NCI-H128 (cell line): ENCODE measurements at regions not wholly inside any gene's neighbourhood (a gene's known extent, or its start where the extent isn't known, plus 50 kb on each side); places are given as distances from the start of the nearest gene placed in this dataset.

Source experiments
- DNase-seq: peaks from one replicate; lab custom pipeline; 2025; ENCODE audit not compliant: unreplicated experiment; lab: John Stamatoyannopoulos, UW

DNA sequence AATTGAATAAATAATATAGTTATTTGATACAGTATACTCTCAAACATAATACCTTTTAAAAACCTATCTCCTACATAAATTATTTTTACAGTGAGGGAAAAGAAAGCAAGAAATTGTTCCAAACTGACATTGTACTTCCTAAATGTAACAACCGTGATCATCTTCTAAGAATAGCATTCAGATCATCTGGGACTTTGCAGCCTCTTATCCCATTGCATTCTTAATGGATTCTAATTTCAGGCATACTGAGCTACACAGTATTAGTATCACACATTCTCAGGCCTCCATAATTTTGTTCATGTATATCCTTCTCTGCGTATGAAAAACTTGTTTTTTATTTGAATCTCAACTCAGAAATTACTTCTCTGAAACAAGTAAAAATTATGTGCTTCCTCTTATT is 1134.7 kb upstream of the CDH2 start:
- DNase-seq = no peak

DNA sequence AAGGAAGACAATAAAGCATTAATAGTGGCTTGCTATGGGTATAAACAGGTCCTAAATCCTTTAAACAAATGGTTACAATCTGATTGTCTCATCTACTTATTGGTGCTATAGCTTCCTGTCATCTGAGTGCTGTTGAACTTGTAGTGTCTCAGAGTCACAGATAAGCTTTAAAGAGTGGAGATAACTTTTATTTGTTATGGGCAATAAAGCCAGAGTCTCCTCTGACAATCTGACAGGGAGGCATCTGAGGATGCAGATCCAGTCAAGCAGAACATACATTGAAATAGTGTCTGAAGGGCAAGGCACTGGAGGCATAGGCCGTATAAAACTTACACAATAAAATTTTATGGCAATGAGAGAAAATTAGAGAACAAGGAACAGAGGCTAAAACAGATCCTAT is 1132.4 kb upstream of the CDH2 start:
- DNase-seq = no peak

DNA sequence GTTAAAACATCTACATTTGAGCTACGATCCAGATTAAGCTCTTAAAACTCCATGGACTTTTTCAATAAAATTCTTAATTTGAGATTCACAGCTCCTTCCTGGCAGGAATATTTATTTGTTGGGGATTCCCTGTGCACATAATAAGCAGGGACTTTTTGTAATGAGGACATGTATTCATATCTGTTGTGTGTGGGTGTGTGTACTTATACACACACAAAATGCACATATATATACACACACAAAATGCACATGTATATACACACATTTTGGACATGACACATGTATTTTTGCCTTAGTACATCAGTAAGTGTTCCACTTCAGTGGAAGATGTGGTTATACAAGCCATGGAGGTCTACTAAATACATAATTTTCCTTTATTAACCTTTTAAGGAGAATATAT is 1131.1 kb upstream of the CDH2 start:
- DNase-seq = no peak

DNA sequence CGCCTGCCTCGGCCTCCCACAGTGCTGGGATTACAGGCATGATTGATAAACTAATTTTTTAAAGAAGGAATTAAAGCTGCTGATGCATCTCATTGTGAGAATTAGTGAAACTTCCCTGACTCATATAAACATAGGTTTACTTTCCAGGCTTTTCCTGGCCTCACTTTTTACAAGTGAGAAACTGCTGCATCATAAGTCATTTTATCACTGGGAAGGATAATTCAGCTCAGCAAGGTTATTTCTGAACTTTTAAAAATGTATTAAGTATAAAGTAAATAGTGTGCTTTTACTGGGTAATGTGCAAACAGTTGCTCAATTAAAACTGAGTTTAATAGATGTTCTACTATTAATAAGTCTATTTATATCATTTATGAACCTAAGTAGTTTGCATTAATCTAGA is 1130.3 kb upstream of the CDH2 start:
- no peak for DNase-seq

DNA sequence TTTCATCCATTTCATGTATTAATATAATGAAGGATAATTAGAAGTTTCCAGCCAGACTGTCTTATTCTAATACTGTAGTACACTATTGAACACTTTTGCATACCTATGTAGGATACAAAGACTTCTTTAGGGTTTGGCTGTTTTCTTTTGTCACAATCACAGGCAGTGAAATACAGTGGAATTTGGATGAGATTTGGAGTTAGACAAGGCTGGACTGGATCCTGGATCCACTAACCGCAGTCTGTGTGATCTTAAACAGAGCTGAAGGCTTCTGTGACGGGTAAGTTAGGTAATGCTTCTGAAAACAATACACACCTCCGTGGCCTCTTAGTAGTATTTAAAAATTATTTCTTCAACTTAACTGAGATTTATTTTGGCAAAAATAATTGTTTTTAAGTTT is 1128.6 kb upstream of the CDH2 start:
- no peak for DNase-seq

DNA sequence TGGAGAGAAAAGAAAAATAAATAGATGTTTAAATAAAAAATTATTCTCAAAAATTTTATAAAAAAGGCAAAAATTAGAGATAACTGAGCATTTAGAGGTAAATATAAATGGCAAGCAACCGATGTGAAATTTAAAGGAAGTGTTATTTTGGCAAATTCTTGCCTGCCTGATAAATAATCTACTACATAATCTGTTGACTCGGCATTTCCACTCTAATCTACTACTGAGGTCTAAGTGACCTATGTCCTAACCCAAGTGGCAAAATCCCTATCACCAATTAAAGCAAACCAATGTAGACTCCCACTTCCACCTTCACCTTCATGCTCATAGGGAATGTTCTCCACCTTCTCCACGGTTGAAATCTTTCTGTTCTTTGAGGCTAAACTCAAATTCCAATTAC is 1124.1 kb upstream of the CDH2 start:
- DNase-seq = no peak

DNA sequence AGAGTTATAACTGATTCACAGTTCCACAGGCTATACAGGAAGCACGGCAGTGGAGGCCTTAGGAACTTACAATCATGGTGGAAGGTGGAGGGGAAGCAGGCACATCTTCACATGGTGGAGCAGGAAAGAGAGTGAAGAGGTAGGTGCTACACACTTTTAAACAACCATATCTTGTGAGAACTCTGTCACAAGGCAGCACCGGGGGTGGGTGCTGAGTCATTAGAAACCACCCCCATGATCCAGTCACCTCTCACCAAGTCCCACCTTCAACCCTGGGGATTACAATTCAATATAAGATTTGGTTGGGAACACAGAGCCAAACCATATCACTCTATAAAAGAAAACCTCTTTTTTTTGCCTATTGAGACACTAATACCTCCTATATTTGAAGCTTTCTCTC is 1108.5 kb upstream of the CDH2 start:
- DNase-seq = no peak

DNA sequence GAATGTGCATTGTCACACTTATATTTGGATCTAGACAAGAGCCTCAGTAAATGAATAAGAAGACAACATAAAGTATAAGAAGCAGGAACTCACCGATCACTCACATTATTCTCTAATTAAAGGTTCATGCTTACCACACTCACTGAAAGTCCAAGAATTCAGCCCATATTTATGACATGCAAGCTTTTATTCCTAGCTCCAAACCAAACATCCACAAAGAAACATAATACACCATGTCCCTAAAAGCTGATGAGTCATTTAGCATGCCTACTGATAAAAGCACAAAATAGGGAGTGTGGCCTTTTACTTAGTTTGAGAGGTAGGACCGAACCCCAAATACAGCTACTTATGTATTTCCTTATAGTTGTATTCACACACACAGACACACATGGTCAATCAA is 1094.6 kb upstream of the CDH2 start:
- DNase-seq = no peak

DNA sequence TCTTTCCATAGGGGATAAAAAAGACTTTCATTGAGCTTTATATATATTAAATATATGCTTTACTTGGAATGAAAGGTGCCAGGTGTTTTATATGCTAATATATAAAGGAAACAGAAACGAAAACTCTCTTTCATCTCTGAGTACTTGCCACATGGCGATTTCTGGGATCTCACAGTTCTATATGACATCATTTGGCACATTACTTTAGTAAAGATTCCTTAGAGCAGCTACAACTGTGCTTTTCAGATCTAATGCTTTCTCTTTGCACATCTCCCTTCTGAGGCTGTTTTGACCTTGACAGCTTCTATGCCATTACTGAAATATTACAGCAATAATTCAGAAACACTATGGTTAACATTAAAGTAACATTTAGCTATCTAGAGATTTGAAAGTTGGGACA is 1082.9 kb upstream of the CDH2 start:
- no peak for DNase-seq

DNA sequence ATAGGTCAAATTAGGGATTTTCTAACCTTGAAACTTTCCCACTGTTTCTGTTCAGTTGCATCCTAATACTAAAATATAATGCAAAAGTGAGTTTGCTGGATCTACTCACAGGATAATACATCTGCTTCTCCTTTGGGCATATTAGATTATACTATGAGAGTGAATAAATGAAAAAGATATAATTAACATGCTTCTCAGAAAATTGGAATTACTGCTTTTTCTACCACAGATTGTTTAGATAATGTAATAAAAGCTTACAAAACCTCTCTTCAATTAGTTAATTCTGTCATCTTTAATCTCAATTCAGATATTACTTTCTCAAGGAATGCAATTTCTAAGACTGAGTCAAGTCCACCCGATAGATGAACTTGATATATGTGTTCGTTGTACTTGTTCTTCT is 1077.2 kb upstream of the CDH2 start:
- no peak for DNase-seq

DNA sequence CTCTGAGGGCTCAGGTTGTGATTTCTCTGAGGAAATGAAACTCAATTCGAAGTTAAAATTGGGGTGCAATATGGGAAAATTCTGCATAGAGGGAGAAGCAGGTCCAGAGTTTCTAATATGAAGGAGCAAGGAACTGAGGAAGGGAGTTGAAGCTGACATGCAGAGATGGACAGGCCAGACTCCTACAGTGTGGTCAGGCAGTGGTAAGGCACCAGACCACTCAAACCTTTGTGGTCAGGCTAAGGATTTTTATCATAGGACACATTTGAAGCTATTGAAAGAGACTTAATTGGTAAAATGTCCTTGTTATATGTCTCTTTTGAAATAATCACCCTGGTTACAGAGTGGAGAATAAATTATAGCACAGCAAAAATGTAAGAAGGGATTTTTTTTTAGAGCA is 1074.8 kb upstream of the CDH2 start:
- no peak for DNase-seq

DNA sequence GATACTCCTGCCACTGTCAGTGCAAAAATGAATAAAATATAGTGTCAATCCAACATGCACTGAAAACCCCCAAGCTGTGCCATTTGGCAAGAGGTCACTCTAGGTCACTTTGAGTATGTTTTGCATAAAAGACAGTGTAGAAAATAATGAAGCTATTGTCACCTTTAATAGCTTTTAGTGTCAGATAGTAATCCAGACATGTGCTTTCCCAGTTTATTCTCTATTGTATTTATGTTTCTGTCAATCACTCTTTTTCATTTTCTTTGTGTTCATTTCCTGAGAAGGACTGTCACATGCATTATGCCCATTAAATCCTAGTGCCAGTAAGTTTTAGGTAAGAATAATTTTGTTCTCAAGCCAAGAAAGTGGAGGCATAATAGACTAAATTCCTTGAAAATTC is 1073.9 kb upstream of the CDH2 start:
- no peak for DNase-seq

DNA sequence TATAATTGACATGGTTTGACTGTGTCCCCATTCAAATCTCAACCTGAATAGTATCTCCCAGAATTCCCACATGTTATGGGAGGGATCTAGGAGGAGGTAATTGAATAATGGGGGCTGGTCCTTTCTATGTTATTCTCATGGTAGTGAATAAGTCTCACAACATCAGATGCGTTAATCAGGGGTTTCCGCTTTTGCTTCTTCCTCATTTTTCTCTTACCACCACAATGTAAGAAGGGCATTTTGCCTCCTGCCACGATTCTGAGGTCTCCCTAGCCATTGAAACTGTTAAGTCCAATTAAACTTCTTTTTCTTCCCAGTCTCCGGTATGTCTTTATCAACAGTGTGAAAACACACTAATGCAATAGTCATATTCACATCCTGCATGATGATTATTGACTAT is 1073.3 kb upstream of the CDH2 start:
- no peak for DNase-seq

DNA sequence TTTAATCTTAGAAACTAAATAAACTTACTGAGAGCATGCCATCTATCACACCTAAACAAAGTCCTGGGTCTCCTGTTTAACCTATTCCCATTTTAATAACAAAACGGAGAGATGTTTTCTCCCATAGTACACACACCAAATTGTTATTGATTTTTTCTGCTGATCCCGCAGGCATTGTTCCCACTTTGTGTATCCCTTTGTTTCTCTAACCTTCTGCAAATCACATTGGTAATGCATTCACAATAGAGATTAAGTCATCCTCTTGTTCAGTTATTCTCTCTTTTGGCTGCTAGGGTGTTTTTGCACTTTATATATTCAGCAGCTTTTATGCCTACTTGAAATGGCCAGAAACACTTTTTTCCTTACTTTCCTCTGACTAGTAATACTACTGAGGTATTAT is 1071.9 kb upstream of the CDH2 start:
- DNase-seq = no peak

DNA sequence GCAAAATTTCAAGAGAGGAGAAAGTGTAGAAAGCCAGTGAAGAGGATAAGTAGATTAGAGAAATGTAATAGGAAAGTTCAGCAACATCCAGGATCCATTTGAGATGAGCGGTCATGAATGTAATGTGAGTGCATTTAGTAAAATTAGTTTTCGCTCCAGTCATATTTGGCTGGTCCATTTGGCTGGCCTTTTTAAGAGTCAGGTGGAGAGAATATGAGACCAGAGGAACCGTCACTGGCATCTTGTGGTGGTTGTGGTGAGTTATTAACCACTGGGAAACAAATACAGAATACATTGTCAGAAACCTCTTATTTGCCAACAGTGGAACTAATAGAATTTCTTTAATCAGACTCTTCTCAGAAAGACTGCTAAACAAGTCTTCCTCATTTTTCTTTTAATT is 1064.3 kb upstream of the CDH2 start:
- no peak for DNase-seq

DNA sequence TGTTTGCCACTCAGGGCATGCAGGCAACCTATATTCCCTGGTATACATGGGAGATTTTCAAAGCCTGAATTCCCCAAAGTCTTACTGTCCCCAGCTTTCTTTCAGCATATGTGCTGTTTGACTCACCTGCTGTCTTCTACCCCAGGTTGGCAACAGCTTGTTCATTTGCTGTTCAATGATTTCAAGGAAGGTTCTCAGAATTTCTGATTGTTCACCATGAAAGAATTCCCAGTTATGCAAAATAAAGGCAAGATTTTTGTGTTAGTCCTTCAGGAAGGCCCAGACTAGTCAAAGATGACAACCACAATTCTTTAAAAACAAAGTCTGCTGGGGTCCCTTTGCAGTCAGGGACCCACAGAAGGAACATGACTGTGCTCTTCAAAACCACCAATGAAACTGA is 1057.8 kb upstream of the CDH2 start:
- DNase-seq = no peak

DNA sequence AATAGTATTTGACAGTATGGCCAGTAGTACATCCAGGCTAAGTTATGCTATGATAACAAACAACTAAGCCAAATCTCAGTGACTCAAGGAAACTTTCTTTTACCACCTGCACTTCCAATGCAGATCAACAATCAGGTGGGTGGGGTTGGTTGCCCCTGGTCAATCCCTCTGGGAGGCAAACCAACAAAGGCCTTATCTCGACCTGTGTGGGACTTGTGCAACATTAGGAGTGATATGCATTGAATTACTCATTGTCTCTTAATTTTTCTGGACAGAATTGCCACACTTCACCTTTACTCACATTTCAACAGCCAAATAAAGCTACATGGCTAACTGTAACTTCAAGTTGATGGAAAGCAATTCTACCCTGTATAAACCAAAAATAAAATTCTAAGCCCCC is 1049.3 kb upstream of the CDH2 start:
- DNase-seq = no peak

DNA sequence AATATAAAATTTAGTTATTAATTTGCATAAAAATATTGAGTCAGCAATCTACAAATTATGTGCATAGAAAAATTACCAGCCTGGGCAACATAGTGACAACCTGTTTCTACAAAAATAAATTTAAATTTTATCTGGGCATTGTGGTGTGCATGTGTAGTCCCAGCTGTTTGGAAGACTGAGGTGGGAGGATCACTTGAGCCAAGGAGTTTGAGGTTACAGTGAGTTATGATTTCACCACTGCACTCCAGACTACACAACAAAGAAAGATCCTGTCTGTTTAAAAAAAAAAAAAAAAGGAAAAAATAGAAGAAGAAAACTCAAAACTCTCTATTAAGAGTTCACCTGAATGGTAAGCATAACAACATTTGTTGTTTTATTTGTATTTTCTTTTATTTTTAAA is 1048.4 kb upstream of the CDH2 start:
- DNase-seq = no peak

DNA sequence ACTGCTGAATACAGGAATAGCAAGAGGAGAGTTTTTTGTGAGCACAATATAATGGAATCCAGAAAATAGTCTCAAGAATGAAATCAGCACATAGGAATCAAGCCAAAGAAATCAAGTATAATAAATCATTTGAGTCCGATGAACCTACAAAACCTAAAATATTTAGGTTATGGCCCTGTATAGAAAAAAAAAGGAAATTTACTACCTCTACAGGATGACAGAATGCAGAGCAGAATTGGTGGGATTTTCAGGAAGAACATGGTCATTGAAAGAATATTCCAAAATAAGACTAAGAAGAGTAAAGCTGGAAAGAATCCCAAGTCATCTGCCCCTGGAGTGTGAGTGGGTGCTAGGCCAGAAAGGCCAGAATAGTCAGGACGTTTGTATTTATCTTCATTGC is 1041.2 kb upstream of the CDH2 start:
- DNase-seq = no peak

DNA sequence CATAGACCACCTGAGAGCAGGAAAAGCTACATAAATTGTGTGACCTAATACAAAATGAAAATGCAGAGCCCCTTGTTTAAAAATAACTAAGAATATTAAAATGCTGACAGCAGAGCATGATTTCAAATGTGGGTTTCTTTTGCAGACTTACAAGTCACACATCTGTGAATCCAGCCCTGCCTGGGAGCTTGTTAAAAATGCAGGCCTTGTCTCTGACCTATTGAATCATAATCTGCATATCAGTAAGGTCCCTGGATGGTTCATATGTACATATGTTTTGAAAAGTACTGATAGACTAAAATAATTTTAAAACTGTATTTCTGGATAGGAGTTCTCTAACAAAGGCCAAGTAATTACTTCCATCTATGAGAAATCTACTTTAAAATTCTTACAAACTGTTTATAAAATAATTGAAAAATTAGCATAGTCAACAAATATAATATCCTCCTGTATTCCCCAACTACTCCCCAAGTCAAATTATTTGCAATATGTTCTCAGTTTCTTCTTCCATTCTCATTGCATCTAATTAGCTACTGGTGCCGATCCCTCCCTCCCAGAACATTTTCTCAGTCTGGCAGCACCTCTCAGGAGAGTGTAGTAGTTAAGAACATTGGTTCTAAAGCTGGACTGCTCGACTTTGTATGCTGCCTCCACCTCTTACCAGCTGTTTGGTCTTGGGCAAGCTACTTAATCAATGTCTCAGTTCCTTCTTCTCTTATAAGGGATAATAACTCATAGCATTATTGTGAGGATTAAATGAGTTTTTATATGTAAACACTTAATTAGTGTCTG is 1040.4 kb upstream of the CDH2 start:
- no peak for DNase-seq

DNA sequence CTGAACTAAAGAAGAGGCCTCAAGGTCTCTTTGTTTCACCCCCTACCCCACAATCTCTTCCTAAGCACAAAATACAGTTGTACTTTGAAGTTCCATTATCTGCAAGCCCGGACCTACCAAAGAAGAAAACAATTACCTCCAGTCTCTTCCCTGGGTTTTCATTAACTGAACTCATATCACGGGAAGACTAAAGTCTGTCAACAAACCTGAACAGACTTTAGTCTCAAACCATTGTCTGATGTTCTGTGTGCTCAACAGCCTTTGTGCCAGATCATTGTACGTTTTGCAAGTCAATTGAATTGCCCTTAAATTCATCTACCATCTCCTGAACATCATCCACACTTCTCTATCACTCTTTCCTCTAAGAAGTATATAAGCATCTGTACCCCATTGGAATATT is 1021.9 kb upstream of the CDH2 start:
- DNase-seq = no peak

DNA sequence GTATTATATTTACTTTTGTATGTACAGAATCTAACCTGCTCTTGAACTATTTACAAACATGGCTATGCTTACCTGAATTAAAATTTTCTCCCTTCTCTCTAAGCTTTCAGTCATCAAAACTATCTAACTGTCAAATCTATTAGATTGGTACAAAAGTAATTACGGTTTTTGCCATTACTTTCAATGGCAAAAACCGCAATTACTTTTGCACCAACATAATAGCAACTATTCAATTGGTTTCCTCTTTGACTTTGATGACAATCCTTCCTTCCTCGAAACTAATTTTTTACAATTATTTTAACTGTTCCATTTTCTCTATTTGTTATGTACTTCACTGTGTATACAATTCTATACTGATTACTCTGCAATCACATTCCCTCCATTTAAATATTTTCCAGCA is 1019.4 kb upstream of the CDH2 start:
- no peak for DNase-seq

DNA sequence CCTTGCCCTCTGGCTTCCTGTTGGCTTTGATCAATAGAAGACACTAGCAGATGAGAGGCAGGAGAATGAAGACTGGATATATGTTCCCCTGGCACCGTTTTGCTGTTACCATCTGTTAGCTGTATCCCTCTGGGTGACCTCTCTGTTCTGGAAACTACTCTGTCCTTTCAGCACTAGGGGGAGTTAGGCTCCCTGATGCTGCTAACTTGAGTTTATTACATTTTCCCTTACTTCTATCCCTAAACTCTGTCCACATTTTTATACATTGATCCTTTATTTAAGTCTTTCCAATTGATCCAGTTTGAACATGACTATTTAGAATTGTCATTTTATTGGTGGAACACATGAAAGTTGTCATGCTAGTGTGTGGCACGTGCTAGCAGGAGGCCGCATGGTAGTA is 1014.3 kb upstream of the CDH2 start:
- no peak for DNase-seq

DNA sequence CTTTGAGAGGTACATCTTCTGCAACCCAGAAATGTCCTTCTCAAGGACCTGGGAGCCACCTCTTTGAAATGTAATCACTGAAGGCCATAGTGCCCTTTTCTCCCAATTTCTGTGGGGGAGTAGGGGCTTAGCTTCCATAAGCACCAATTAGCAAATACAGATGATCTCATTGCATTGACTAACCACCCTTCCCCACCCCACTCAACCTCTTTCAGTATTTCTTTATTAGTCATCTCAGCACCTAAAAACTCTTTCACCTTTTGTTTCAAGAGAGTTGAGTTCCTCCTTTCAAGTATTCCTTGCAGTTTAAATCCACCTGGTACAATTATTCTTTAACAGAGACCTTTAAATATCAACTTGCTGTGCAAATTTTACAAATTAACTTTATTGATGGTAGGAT is 1011.8 kb upstream of the CDH2 start:
- DNase-seq = no peak
